NCI-H1417 treated with DMSO at 0.1 percent for 48 hours (cell line): ENCODE measurements at regions not wholly inside any gene's neighbourhood (a gene's known extent, or its start where the extent isn't known, plus 50 kb on each side); places are given as distances from the start of the nearest gene placed in this dataset.
A peak's percentile ranks its signal among the peaks of the same experiment; 100 is the strongest.

Experiments
- DNase-seq: peaks from one replicate; lab custom pipeline; 2025; lab: John Stamatoyannopoulos, UW

- no peak for DNase-seq
These were observed 62.9 kb downstream of the NHLRC3 start for GRCh38 chr13:39100996-39101738.

- DNase-seq: no peak
These were observed 64.8 kb downstream of the NHLRC3 start for GRCh38 chr13:39102981-39103490.

- no peak for DNase-seq
These were observed 66.9 kb downstream of the NHLRC3 start for GRCh38 chr13:39105110-39105509.

- DNase-seq: peak; percentile 68
These were observed 68.2 kb downstream of the NHLRC3 start for GRCh38 chr13:39106216-39107005.

- DNase-seq: peak; percentile 7
These were observed 69.3 kb downstream of the NHLRC3 start for GRCh38 chr13:39107561-39107960.

GRCh38 chr13:39108783-39109182 is 70.5 kb downstream of the NHLRC3 start:
- DNase-seq: no peak

GRCh38 chr13:39110518-39111097 is 72.4 kb downstream of the NHLRC3 start:
- no peak for DNase-seq

GRCh38 chr13:39111145-39111544 is 72.9 kb downstream of the NHLRC3 start:
- DNase-seq: no peak

- DNase-seq: no peak
These were observed 81.2 kb downstream of the NHLRC3 start for GRCh38 chr13:39119422-39119821.

- DNase-seq: no peak
These were observed 85.3 kb downstream of the NHLRC3 start for GRCh38 chr13:39123578-39123977.

- DNase-seq: no peak
These were observed 91.0 kb downstream of the NHLRC3 start for GRCh38 chr13:39129213-39129612.

GRCh38 chr13:39130301-39130700 is 92.0 kb downstream of the NHLRC3 start:
- DNase-seq: no peak

- no peak for DNase-seq
These were observed 94.3 kb downstream of the NHLRC3 start for GRCh38 chr13:39132286-39133230.

- DNase-seq: no peak
These were observed 95.5 kb downstream of the NHLRC3 start for GRCh38 chr13:39133781-39134180.

GRCh38 chr13:39134574-39134973 is 96.3 kb downstream of the NHLRC3 start:
- DNase-seq: no peak

GRCh38 chr13:39144391-39144790 is 106.1 kb downstream of the NHLRC3 start:
- DNase-seq: no peak

GRCh38 chr13:39144941-39145533 is 106.8 kb downstream of the NHLRC3 start:
- no peak for DNase-seq

- no peak for DNase-seq
These were observed 110.3 kb downstream of the NHLRC3 start for GRCh38 chr13:39148513-39148961.

GRCh38 chr13:39149896-39150295 is 111.6 kb downstream of the NHLRC3 start:
- DNase-seq: no peak

GRCh38 chr13:39154041-39154440 is 115.8 kb downstream of the NHLRC3 start:
- no peak for DNase-seq

- DNase-seq: peak; percentile 88
These were observed 121.1 kb downstream of the NHLRC3 start for GRCh38 chr13:39159393-39159792.
